CD4-positive, alpha-beta T cell (primary cell): ENCODE measurements at regions not wholly inside any gene's neighbourhood (a gene's known extent, or its start where the extent isn't known, plus 50 kb on each side); places are given as distances from the start of the nearest gene placed in this dataset.

ENCODE experiments used
- ATAC-seq: fragments of 200-7000 bp; cut with Tn5 transposase; one replicate; pipeline ENCODE4 v1.10.0; 2022; ENCODE audit warnings: mild to moderate bottlenecking; ENCODE audit not compliant: poor library complexity
- CTCF ChIA-PET: fragments of 350-600 bp; sonication (Branson Sonifier 250); formaldehyde crosslinking; loops from one replicate; lab custom pipeline; 2021; ENCODE audit warnings: antibody characterized with exemption, inconsistent platforms; lab: Charles Lee
- POLR2A ChIA-PET: fragments of 350-600 bp; sonication (Branson Sonifier 250); formaldehyde crosslinking; loops from one replicate; lab custom pipeline; 2021; ENCODE audit warnings: antibody characterized with exemption, inconsistent platforms; lab: Charles Lee
- DNase-seq, 14 experiments: peaks; one replicate each; pipeline ENCODE4 v3.0.0-alpha.2; 2013 to 2020; ENCODE audit warnings: mixed read lengths in 2 of 14
- H3K27ac ChIP-seq, 2 donors: one replicate each; pipeline versions ENCODE4 v1.5.1 to v1.7.0; 2013; ENCODE audit warnings: low read length in 2 of 2, low read depth in 1 of 2, mild to moderate bottlenecking in 1 of 2
- H3K27me3 ChIP-seq, 2 experiments: 1 replicate in 1 of 2; 2 replicates in 1 of 2; pipeline versions ENCODE4 v1.6.1 to v1.7.0; 2013; ENCODE audit warnings: low read length in 2 of 2, control low read depth in 1 of 2, mild to moderate bottlenecking in 1 of 2, moderate library complexity in 1 of 2; ENCODE audit not compliant: insufficient read depth in 2 of 2, control insufficient read depth in 1 of 2
- H3K36me3 ChIP-seq: one replicate; pipeline ENCODE4 v1.6.1; 2013; ENCODE audit warnings: low read length, control low read depth; ENCODE audit not compliant: insufficient read depth
- H3K4me1 ChIP-seq: one replicate; pipeline ENCODE4 v1.6.1; 2013; ENCODE audit warnings: low read length, control low read depth; ENCODE audit not compliant: insufficient read depth
- H3K4me3 ChIP-seq: one replicate; pipeline ENCODE4 v1.5.1; 2013; ENCODE audit warnings: mild to moderate bottlenecking, low read length, moderate library complexity
- H3K9me3 ChIP-seq, 2 experiments: 1 replicate in 1 of 2; 2 replicates in 1 of 2; pipeline versions ENCODE4 v1.6.1 to v1.7.0; 2013; ENCODE audit warnings: low read length in 2 of 2, mild to moderate bottlenecking in 2 of 2, control low read depth in 1 of 2, moderate library complexity in 1 of 2; ENCODE audit not compliant: control insufficient read depth in 1 of 2, insufficient read depth in 1 of 2
- H3K27ac Mint-ChIP-seq: one replicate; pipeline ENCODE4 v1.8.0; 2020; ENCODE audit warnings: mixed read lengths
- H3K27me3 Mint-ChIP-seq: one replicate; pipeline ENCODE4 v1.8.0; 2021; ENCODE audit warnings: mixed read lengths
- H3K36me3 Mint-ChIP-seq: one replicate; pipeline ENCODE4 v1.8.0; 2021; ENCODE audit warnings: low read depth, mixed read lengths
- H3K4me1 Mint-ChIP-seq: one replicate; pipeline ENCODE4 v1.8.0; 2021; ENCODE audit warnings: low read depth, mixed read lengths
- H3K4me3 Mint-ChIP-seq: one replicate; pipeline ENCODE4 v1.8.0; 2020; ENCODE audit warnings: mild to moderate bottlenecking, mixed read lengths
- H3K9me3 Mint-ChIP-seq: one replicate; pipeline ENCODE4 v1.8.0; 2020; ENCODE audit warnings: mixed read lengths
- CTCF ChIP-seq: fragments of 200-600 bp; IDR thresholded peaks from one replicate; pipeline ENCODE4 v1.8.0; 2022; ENCODE audit warnings: antibody characterized with exemption, mild to moderate bottlenecking
- intact Hi-C, 2 experiments: fragments of 100-400 bp; cut with DNase I in 1 of 2; cut with micrococcal nuclease in 1 of 2; formaldehyde crosslinking; loops; one replicate each; pipeline versions ENCODE4 v1.15.1 to v1.9.0; 2023 to 2025; cut with DNase I, micrococcal nuclease

GRCh38 chr3:157871838-157872460, 234.3 kb downstream of the SHOX2 start:
- TF ChIP-seq CTCF: no peak
- CTCF ChIA-PET: no interaction called here
- H3K4me1 ChIP-seq: no peaks in the 10 kb centered on the region
- no peak overlapping the region for H3K4me3 ChIP-seq
- no peak overlapping the region for H3K27ac Mint-ChIP-seq
- POLR2A ChIA-PET: no interaction called here
- no peaks in the 10 kb centered on the region for H3K36me3 Mint-ChIP-seq
- no peak overlapping the region for H3K27ac ChIP-seq
- no peak for ATAC-seq
- H3K36me3 ChIP-seq: no peaks in the 10 kb centered on the region
- no peaks in the 10 kb centered on the region for H3K27me3 Mint-ChIP-seq
- no peak overlapping the region for H3K4me3 Mint-ChIP-seq
- intact Hi-C loops: no loop called here
- H3K9me3 Mint-ChIP-seq: no peaks in the 10 kb centered on the region
- H3K9me3 ChIP-seq: no peaks in the 10 kb centered on the region
- H3K27me3 ChIP-seq: no peaks in the 10 kb centered on the region
- DNase-seq: no peak
- H3K4me1 Mint-ChIP-seq: no peaks in the 10 kb centered on the region

- intact Hi-C loops: no loop called here
- TF ChIP-seq CTCF: no peak
- Mint-ChIP-seq H3K27ac (no peak overlapping the region), H3K4me3 (no peak overlapping the region), H3K27me3 (no peaks in the 10 kb centered on the region), H3K9me3 (no peaks in the 10 kb centered on the region), H3K4me1 (no peaks in the 10 kb centered on the region), H3K36me3 (no peaks in the 10 kb centered on the region)
- Histone ChIP-seq H3K27ac (no peak overlapping the region), H3K27me3 (no peaks in the 10 kb centered on the region), H3K4me1 (no peaks in the 10 kb centered on the region), H3K36me3 (no peaks in the 10 kb centered on the region), H3K4me3 (no peak overlapping the region), H3K9me3 (no peaks in the 10 kb centered on the region)
- POLR2A ChIA-PET: no interaction called here
- CTCF ChIA-PET: no interaction called here
- ATAC-seq: no peak
- no peak for DNase-seq
These were observed 235.0 kb downstream of the SHOX2 start for GRCh38 chr3:157871248-157871647.

GRCh38 chr3:157868946-157869345, 237.3 kb downstream of the SHOX2 start:
- no peaks in the 10 kb centered on the region for H3K4me1 Mint-ChIP-seq
- no peaks in the 10 kb centered on the region for H3K4me1 ChIP-seq
- H3K36me3 Mint-ChIP-seq: no peaks in the 10 kb centered on the region
- H3K36me3 ChIP-seq: no peaks in the 10 kb centered on the region
- ChIA-PET POLR2A (no interaction called here), CTCF (no interaction called here)
- H3K4me3 ChIP-seq: no peak overlapping the region
- no peaks in the 10 kb centered on the region for H3K9me3 ChIP-seq
- no peak for ATAC-seq
- no peaks in the 10 kb centered on the region for H3K27me3 Mint-ChIP-seq
- no peak for TF ChIP-seq CTCF
- no peaks in the 10 kb centered on the region for H3K9me3 Mint-ChIP-seq
- intact Hi-C loops: loop anchor here in 1 of 2 experiments (5.0 kb wide), 1 partner anchor 563 kb away; no protein-coding TSS in a partner anchor
- no peak overlapping the region for H3K4me3 Mint-ChIP-seq
- H3K27me3 ChIP-seq: no peaks in the 10 kb centered on the region
- DNase-seq: no peak
- no peak overlapping the region for H3K27ac Mint-ChIP-seq
- H3K27ac ChIP-seq: no peak overlapping the region
